ENCODE measurements at regions not wholly inside any gene's neighbourhood (a gene's known extent, or its start where the extent isn't known, plus 50 kb on each side); places are given as distances from the start of the nearest gene placed in this dataset.

- DNase-seq (ENCODE audit: low spot score) (no peak), ATAC-seq (no peak), FAIRE-seq (no peak)
- H3K9me3 ChIP-seq (ENCODE audit: low read length): no peaks in the 10 kb centered on the region
- no peaks in the 10 kb centered on the region for H3K79me2 ChIP-seq (ENCODE audit: insufficient read depth, low read length)
- TF ChIP-seq, protein P1, sequence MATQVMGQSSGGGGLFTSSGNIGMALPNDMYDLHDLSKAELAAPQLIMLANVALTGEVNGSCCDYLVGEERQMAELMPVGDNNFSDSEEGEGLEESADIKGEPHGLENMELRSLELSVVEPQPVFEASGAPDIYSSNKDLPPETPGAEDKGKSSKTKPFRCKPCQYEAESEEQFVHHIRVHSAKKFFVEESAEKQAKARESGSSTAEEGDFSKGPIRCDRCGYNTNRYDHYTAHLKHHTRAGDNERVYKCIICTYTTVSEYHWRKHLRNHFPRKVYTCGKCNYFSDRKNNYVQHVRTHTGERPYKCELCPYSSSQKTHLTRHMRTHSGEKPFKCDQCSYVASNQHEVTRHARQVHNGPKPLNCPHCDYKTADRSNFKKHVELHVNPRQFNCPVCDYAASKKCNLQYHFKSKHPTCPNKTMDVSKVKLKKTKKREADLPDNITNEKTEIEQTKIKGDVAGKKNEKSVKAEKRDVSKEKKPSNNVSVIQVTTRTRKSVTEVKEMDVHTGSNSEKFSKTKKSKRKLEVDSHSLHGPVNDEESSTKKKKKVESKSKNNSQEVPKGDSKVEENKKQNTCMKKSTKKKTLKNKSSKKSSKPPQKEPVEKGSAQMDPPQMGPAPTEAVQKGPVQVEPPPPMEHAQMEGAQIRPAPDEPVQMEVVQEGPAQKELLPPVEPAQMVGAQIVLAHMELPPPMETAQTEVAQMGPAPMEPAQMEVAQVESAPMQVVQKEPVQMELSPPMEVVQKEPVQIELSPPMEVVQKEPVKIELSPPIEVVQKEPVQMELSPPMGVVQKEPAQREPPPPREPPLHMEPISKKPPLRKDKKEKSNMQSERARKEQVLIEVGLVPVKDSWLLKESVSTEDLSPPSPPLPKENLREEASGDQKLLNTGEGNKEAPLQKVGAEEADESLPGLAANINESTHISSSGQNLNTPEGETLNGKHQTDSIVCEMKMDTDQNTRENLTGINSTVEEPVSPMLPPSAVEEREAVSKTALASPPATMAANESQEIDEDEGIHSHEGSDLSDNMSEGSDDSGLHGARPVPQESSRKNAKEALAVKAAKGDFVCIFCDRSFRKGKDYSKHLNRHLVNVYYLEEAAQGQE (IDR thresholded peaks at IDR 0.05; ENCODE audit: borderline replicate concordance in 1 of 2, low read depth in 1 of 2, low read length in 2 of 2): no peak
- TF ChIP-seq, protein P2, sequence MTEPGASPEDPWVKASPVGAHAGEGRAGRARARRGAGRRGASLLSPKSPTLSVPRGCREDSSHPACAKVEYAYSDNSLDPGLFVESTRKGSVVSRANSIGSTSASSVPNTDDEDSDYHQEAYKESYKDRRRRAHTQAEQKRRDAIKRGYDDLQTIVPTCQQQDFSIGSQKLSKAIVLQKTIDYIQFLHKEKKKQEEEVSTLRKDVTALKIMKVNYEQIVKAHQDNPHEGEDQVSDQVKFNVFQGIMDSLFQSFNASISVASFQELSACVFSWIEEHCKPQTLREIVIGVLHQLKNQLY (CRISPR knock-in tag; IDR thresholded peaks at IDR 0.05): no peak
- TF ChIP-seq ELF3 (CRISPR knock-in tag; IDR thresholded peaks at IDR 0.05) (no peak), KAT2B (IDR thresholded peaks at IDR 0.05; ENCODE audit: borderline replicate concordance, low read depth, low read length) (no peak), ZNF883 (CRISPR knock-in tag; IDR thresholded peaks at IDR 0.05; ENCODE audit: not compliant biosample characterization) (no peak), ZNF550 (CRISPR knock-in tag; IDR thresholded peaks at IDR 0.05; ENCODE audit: borderline replicate concordance) (no peak), SKI (IDR thresholded peaks at IDR 0.05; ENCODE audit: partially characterized antibody) (no peak), ZNF441 (CRISPR knock-in tag; IDR thresholded peaks at IDR 0.05; ENCODE audit: borderline replicate concordance) (no peak)
- TF ChIP-seq, protein P3, sequence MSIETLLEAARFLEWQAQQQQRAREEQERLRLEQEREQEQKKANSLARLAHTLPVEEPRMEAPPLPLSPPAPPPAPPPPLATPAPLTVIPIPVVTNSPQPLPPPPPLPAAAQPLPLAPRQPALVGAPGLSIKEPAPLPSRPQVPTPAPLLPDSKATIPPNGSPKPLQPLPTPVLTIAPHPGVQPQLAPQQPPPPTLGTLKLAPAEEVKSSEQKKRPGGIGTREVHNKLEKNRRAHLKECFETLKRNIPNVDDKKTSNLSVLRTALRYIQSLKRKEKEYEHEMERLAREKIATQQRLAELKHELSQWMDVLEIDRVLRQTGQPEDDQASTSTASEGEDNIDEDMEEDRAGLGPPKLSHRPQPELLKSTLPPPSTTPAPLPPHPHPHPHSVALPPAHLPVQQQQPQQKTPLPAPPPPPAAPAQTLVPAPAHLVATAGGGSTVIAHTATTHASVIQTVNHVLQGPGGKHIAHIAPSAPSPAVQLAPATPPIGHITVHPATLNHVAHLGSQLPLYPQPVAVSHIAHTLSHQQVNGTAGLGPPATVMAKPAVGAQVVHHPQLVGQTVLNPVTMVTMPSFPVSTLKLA (IDR thresholded peaks at IDR 0.05): no peak
- TF ChIP-seq, protein P4, sequence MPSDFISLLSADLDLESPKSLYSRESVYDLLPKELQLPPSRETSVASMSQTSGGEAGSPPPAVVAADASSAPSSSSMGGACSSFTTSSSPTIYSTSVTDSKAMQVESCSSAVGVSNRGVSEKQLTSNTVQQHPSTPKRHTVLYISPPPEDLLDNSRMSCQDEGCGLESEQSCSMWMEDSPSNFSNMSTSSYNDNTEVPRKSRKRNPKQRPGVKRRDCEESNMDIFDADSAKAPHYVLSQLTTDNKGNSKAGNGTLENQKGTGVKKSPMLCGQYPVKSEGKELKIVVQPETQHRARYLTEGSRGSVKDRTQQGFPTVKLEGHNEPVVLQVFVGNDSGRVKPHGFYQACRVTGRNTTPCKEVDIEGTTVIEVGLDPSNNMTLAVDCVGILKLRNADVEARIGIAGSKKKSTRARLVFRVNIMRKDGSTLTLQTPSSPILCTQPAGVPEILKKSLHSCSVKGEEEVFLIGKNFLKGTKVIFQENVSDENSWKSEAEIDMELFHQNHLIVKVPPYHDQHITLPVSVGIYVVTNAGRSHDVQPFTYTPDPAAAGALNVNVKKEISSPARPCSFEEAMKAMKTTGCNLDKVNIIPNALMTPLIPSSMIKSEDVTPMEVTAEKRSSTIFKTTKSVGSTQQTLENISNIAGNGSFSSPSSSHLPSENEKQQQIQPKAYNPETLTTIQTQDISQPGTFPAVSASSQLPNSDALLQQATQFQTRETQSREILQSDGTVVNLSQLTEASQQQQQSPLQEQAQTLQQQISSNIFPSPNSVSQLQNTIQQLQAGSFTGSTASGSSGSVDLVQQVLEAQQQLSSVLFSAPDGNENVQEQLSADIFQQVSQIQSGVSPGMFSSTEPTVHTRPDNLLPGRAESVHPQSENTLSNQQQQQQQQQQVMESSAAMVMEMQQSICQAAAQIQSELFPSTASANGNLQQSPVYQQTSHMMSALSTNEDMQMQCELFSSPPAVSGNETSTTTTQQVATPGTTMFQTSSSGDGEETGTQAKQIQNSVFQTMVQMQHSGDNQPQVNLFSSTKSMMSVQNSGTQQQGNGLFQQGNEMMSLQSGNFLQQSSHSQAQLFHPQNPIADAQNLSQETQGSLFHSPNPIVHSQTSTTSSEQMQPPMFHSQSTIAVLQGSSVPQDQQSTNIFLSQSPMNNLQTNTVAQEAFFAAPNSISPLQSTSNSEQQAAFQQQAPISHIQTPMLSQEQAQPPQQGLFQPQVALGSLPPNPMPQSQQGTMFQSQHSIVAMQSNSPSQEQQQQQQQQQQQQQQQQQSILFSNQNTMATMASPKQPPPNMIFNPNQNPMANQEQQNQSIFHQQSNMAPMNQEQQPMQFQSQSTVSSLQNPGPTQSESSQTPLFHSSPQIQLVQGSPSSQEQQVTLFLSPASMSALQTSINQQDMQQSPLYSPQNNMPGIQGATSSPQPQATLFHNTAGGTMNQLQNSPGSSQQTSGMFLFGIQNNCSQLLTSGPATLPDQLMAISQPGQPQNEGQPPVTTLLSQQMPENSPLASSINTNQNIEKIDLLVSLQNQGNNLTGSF (CRISPR knock-in tag; IDR thresholded peaks at IDR 0.05): no peak
- in situ Hi-C loops (cut with HindIII; ENCODE audit: extremely low pct_ligation_motif_present, low pct_unique_long_range_greater_than_20kb): no loop called here
- H3K4me3 ChIP-seq (replicated peaks in 1 of 3; ENCODE audit: insufficient read depth in 1 of 3, low read depth in 2 of 3, low read length in 3 of 3): no peak overlapping the region
- intact Hi-C loops (cut with micrococcal nuclease; ENCODE audit: unreplicated experiment): no loop called here
- POLR2A ChIA-PET: no interaction called here
- H3K4me2 ChIP-seq (ENCODE audit: low read depth, low read length): no peak overlapping the region
- H2AFZ ChIP-seq (ENCODE audit: low read length): no peak overlapping the region
- no peak overlapping the region for H3K9ac ChIP-seq (ENCODE audit: insufficient read depth, low read depth, low read length)
- no peaks in the 10 kb centered on the region for H3K36me3 ChIP-seq (replicated peaks in 1 of 2; ENCODE audit: control insufficient read depth in 1 of 2, insufficient read depth in 2 of 2, low read length in 2 of 2)
- H4K20me1 ChIP-seq (ENCODE audit: insufficient read depth, low read length): no peaks in the 10 kb centered on the region
- no peaks in the 10 kb centered on the region for H3K4me1 ChIP-seq (ENCODE audit: insufficient read depth, low read length)
- CTCF ChIA-PET (ENCODE audit: low intra/inter-chr PET ratio, low total read pairs): no interaction called here
- H3K27ac ChIP-seq (ENCODE audit: extremely low read length, insufficient read depth, low read length): no peak overlapping the region
- no TSS peak for BruUV-seq (replicated peaks)
- H3K27me3 ChIP-seq (ENCODE audit: control insufficient read depth in 1 of 2, insufficient read depth in 2 of 2, low read length in 2 of 2): no peaks in the 10 kb centered on the region
Observed at GRCh38 chr5:123868267-123868666, 356.3 kb downstream of the CSNK1G3 start.
